Adrenal gland (tissue), 9 donors: ENCODE measurements at regions not wholly inside any gene's neighbourhood (a gene's known extent, or its start where the extent isn't known, plus 50 kb on each side); places are given as distances from the start of the nearest gene placed in this dataset.
"Not testable (repeated sequence)": the region's sequence is repeated elsewhere in the genome, so short reads cannot be mapped to it uniquely, and the experiment has no call there.

ENCODE experiments used
- DNase-seq, 7 donors: peaks; one replicate each; pipeline ENCODE4 v3.0.0-alpha.2; 2019 to 2020
- H3K27ac ChIP-seq, 5 donors: fragments of 200-600 bp; sonication (generic) in 4 of 5; 1 replicate in 3 of 5; 2 replicates in 2 of 5; pipeline versions ENCODE4 v1.5.1 to v1.8.0; 2016 to 2020; ENCODE audit warnings: mild to moderate bottlenecking in 1 of 5
- H3K27me3 ChIP-seq: fragments of 200-600 bp; 2 replicates; pipeline ENCODE4 v1.8.0; 2021
- H3K36me3 ChIP-seq, 2 donors: fragments of 200-600 bp; replicated peaks in 1 of 2; 1 replicate in 1 of 2; 2 replicates in 1 of 2; pipeline versions ENCODE4 v1.5.1 to v1.8.0; 2018 to 2022
- H3K4me1 ChIP-seq, 2 donors: fragments of 200-600 bp; replicated peaks in 1 of 2; 1 replicate in 1 of 2; 2 replicates in 1 of 2; pipeline versions ENCODE4 v1.5.1 to v1.8.0; 2018 to 2021
- H3K4me3 ChIP-seq, 4 donors: fragments of 200-600 bp; sonication (generic) in 3 of 4; one replicate each; pipeline ENCODE4 v1.5.1; 2016 to 2018
- H3K9me3 ChIP-seq, 3 donors: fragments of 200-600 bp; sonication (generic) in 1 of 3; replicated peaks in 1 of 3; 1 replicate in 2 of 3; 2 replicates in 1 of 3; pipeline versions ENCODE4 v1.5.1 to v1.8.0; 2016 to 2021
- POLR2A ChIP-seq, 2 donors: fragments of 450-650 bp; IDR thresholded peaks; one replicate each; pipeline ENCODE4 v1.6.1; 2017; ENCODE audit warnings: antibody characterized with exemption in 2 of 2, mild to moderate bottlenecking in 2 of 2, moderate library complexity in 1 of 2
- WGBS, 4 donors: extraction: QIAGEN DNeasy Blood & Tissue Kit in 2 of 4; methylation state at CpG; one replicate each; pipeline versions ENCODE4 v1.1.5 to v1.1.7; 2013 to 2017; 5-methylcytosine and 5-hydroxymethylcytosine counted together
- intact Hi-C, 2 donors: fragments of 100-400 bp; cut with DNase I; formaldehyde crosslinking; loops; one replicate each; pipeline versions ENCODE4 v1.14.1 to v1.15.0; 2022 to 2023
- TF ChIP-seq, protein P1 (sequence below), 6 experiments: fragments of 450-650 bp in 4 of 6; fragments of 200-600 bp in 2 of 6; sonication (generic) in 1 of 6; IDR thresholded peaks; 1 replicate in 5 of 6; 2 replicates in 1 of 6; pipeline versions ENCODE4 v1.5.1 to v1.8.0; 2016 to 2021; ENCODE audit warnings: antibody characterized with exemption in 6 of 6, mild to moderate bottlenecking in 2 of 6, moderate library complexity in 1 of 6
- donor health status: healthy with polysubstance abuse.
- donor health status: Bipolar disorder and iron deficiency.
- donor health status: DM: yes; HTN: yes; CAD: no.
- donor health status: DM: no; HTN: no; CAD: no.
- donor health status: DM: no; HTN: no; CAD: no.

DNA sequence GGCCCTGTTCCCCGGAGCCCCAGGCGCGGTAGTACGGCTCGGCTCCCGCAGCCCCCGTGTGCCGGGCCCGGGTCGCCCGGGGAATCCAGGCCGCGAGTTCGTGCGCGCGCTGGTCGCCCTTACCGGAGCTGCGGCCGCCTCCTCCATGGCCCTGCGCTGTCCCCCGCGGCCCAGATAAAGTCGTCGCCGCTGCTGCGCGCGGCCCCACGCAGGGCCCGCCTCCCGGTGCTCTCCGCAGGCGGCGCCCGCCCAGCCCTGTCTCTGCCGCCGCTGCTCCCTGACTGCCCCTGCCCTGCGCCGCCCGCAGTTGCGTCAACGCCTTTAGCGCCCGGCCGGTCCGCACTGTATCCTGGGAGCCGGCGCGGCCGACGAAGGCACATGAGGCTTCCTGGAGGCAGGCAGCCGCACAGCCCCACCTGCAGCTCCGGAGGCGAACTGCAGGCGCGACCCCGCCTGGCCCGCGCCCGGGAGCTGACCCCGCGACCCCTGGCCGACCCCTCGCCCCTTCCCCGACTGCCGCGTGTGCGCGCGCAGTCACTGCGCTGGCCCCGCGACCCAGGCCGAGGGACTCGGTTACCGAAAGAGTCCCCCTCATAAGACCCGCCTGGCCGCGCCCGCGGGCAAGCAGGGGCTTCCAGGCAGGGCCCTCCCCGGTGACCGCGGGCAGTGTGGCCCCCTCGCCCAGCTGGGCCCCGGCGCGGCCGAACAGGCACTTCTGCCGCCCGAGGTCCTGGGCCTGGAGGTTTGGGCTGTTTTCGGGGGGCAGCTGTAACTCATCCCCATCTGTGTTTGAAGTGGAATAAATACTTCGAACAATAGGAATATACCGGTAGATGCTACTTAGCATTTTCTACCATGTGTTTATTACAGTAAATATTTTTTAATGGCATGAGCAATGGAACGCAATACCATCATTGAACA lies 127.1 kb upstream of the ZNF746 start:
- Histone ChIP-seq H3K27ac (peak overlapping the region; percentile 43 to 88 (median 86)), H3K4me1 (peaks cover 10 to 21% of the 10 kb centered on the region in 2 donors), H3K9me3 (no peaks in the 10 kb centered on the region), H3K27me3 (no peaks in the 10 kb centered on the region), H3K4me3 (peak overlapping the region; percentile 45 to 99 (median 84)), H3K36me3 (peaks cover 0 to 16% of the 10 kb centered on the region in 2 donors)
- WGBS, 4 donors, result 1 to 14% (median 4%) methylated on average over 6 to 97 of the region's 97 CpGs
- intact Hi-C loops, result loop anchor here in 1 of 2 donors (10.0 kb wide), 1 partner anchor 130 kb away; the partner anchor contains the start of gene ZNF746
- TF ChIP-seq POLR2A (IDR thresholded peaks at IDR 0.05), result peak; percentile 80 to 93
- TF ChIP-seq, protein P1, sequence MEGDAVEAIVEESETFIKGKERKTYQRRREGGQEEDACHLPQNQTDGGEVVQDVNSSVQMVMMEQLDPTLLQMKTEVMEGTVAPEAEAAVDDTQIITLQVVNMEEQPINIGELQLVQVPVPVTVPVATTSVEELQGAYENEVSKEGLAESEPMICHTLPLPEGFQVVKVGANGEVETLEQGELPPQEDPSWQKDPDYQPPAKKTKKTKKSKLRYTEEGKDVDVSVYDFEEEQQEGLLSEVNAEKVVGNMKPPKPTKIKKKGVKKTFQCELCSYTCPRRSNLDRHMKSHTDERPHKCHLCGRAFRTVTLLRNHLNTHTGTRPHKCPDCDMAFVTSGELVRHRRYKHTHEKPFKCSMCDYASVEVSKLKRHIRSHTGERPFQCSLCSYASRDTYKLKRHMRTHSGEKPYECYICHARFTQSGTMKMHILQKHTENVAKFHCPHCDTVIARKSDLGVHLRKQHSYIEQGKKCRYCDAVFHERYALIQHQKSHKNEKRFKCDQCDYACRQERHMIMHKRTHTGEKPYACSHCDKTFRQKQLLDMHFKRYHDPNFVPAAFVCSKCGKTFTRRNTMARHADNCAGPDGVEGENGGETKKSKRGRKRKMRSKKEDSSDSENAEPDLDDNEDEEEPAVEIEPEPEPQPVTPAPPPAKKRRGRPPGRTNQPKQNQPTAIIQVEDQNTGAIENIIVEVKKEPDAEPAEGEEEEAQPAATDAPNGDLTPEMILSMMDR (IDR thresholded peaks at IDR 0.05), result peak; percentile 61 to 98 (median 82)
- DNase-seq, result peak; percentile 92 to 96 (median 94)

DNA sequence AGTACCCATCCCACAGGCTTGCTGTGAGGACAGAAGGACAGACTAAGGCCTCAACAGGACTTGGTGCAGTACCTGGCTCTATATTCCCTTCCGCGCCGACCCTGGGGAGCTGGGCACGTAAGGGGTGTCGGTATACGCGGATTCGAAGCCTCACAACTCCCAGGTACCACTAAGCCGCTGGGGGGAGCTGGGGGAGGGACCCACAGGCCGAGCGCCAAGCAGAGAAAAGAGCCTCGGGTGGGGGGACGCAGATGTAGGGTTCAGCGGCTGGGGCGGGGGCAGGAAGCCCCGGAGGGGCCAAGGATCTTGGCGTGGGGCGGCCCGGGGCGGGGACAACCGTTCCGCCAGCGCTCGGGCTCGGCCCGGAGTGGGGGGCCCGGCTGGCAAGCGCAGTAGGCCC lies 126.4 kb upstream of the ZNF746 start:
- intact Hi-C loops, result loop anchor here in 1 of 2 donors (10.0 kb wide), 1 partner anchor 129 kb away; the partner anchor contains the start of gene ZNF746
- H3K36me3 ChIP-seq, result peaks cover 0 to 23% of the 10 kb centered on the region in 2 donors
- H3K27me3 ChIP-seq, result no peaks in the 10 kb centered on the region
- no peaks in the 10 kb centered on the region for H3K9me3 ChIP-seq
- whole genome bisulfite sequencing, 4 donors, result 1 to 4% (median 1%) methylated on average over 10 to 28 of the region's 28 CpGs
- H3K4me3 ChIP-seq, result peak overlapping the region; percentile 45 to 99 (median 84)
- no peak for TF ChIP-seq POLR2A (IDR thresholded peaks at IDR 0.05)
- TF ChIP-seq, protein P1 (IDR thresholded peaks at IDR 0.05), result no peak
- DNase-seq, result peak; percentile 27 to 55 (median 32)
- H3K4me1 ChIP-seq, result peaks cover 10 to 21% of the 10 kb centered on the region in 2 donors
- H3K27ac ChIP-seq, result peak overlapping the region in 4 of 5 donors; percentile 75 to 88 (median 87)

DNA sequence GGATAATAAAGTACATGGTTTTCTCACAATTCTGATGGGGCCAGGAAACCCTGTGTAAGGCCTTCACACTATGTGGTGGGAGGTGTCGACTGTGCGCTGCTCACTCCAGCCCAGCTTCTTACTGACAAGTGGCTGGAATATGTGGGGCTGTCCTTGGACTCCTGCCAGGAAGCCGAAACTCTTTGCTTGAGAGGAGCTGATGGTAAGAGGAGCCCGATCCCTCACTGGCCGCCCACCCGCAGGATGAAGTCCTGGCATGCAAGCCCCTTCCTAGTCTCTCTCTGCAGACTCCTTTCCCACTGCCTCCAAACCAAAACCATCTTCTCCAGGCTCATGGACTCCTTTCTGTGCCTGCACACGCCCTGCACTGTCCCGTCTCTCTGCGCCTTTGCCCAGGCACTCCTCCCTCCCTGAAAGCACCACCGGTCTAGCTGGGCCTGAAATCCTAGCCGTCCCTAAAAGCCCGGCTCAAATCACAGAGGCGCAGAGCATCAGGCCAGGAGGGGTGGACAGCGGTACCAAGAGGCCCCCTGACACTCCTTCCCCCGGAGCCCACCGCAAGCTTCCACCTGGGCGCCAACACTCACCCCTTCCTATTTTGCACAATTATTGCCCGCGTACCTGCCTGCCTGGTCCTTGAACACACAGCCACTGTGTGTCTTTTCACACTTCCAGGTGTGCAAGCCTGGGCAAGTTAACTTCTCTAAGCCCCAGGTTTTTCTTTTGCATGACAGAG lies 125.8 kb upstream of the ZNF746 start:
- H3K36me3 ChIP-seq, result peaks cover 0 to 29% of the 10 kb centered on the region in 2 donors
- H3K9me3 ChIP-seq, H3K27me3 ChIP-seq: not testable (repeated sequence)
- H3K4me1 ChIP-seq, result peaks cover 10 to 21% of the 10 kb centered on the region in 2 donors
- intact Hi-C loops, result loop anchor here in 1 of 2 donors (10.0 kb wide), 1 partner anchor 129 kb away; the partner anchor contains the start of gene ZNF746
- H3K4me3 ChIP-seq, result peak overlapping the region; percentile 45 to 99 (median 84)
- peak; percentile 47 to 84 (median 73) for DNase-seq
- 7 to 22% (median 15%) methylated on average over 16 to 18 of the region's 19 CpGs for WGBS, 4 donors
- peak overlapping the region in 3 of 5 donors; percentile 75 to 88 (median 88) for H3K27ac ChIP-seq

DNA sequence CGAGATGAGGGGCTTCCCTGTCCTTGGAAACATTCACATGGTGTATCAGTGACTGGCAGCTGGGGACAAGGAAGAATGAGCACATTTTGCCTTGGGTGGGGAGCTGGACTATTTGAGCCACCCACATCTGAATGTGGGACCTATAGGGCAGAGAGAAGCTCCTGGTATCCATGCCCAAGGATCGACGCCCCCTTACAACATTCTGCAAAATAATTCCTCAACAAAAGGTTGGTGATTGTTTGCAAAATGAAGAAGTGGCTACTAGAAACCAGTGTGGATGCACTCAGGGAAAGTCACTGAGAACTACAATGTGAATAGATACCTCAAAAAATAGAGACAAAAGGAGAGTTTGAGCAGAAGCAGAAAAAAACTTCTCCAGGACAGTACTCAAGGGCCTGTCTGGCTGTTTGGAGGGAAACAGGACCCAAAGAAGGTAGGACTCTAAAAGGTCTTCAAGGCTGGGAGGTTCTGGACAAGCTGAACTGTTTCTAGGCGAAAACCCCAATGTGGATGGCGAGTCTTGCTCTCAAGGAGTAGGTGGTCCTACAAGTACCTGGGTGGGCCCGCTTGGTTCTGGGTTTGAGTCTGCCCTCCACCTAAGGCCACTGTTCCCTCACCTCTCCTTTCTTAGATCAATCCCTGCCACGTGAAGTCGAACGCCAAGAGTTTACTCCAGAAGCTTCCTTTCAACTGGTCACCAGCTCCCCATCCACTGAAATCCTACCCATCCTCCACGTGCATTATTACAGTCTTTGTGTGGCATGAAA lies 125.0 kb upstream of the ZNF746 start:
- H3K27ac ChIP-seq, result no peak overlapping the region
- no peak for DNase-seq
- peaks cover 10 to 21% of the 10 kb centered on the region in 2 donors for H3K4me1 ChIP-seq
- no peaks in the 10 kb centered on the region for H3K27me3 ChIP-seq
- no peak for TF ChIP-seq POLR2A (IDR thresholded peaks at IDR 0.05)
- TF ChIP-seq, protein P1 (IDR thresholded peaks at IDR 0.05), result no peak
- H3K36me3 ChIP-seq, result peaks cover 0 to 37% of the 10 kb centered on the region in 2 donors
- WGBS, 4 donors, result 68 to 71% (median 70%) methylated on average over 10 of the region's 10 CpGs
- peak overlapping the region in 1 of 4 donors; percentile 99 for H3K4me3 ChIP-seq
- no peaks in the 10 kb centered on the region for H3K9me3 ChIP-seq
- intact Hi-C loops, result loop anchor here in 1 of 2 donors (10.0 kb wide), 1 partner anchor 128 kb away; the partner anchor contains the start of gene ZNF746
